ENCODE measurements at regions not wholly inside any gene's neighbourhood (a gene's known extent, or its start where the extent isn't known, plus 50 kb on each side); places are given as distances from the start of the nearest gene placed in this dataset.
"Not testable (repeated sequence)": the region's sequence is repeated elsewhere in the genome, so short reads cannot be mapped to it uniquely, and the experiment has no call there.

DNA sequence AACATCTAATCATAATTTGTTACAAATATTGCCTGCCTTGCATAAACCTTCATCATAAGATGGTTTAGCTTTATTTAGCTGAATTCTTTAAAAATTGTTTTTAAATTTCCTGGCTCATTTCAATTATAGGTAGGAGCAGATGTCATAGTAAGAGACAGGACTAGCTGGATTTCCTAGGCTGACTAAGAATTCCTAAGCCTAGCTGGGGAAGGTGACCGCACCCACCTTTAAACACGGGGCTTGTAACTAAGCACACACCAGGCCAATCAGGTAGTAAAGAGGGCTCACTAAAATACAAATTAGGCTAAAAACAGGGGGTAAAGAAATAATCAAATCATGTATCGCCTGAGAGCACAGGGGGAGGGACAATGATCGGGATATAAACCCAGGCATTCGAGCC is 96.6 kb upstream of the PRDM9 start:
- H3K4me1 Mint-ChIP-seq; H3K27ac Mint-ChIP-seq; POLR2A ChIA-PET; DNase-seq; H3K9me3 Mint-ChIP-seq; H3K36me3 Mint-ChIP-seq (ENCODE audit: low read depth); CTCF ChIA-PET; H3K27me3 Mint-ChIP-seq; H3K4me3 Mint-ChIP-seq: not testable (repeated sequence)

DNA sequence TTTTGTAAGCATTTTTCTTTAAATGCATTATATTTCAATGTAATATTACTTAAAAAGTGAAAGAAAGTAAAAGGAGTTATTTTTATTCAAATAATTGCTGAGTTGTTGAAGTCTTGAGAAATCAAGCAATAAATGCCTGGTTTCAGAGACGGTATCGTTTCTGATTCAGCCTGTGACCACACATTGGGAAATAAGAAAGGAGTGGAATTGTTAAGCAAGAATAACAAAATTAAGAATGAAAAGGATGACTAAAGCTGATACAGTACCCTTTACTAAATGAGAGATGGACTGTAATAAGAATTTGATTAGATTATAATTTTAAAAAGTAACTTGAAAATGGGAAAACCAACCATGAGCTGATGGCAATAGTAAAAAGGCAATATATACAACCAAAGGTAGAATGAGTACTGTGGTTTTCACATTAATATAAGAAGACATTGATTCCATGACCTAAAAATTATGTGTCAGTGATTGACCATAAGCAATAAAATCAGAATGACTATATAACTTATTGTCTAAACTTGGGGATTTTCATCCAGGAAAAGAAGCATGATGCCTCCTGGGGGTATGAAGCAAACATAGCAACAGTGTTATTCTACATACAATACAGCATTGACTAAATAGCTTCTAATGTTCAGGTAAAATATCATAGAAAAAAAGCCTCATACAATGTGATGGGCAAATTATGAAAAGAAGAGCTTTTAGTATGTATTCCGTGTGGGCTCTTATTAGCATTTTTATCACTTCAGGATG is 101.9 kb upstream of the PRDM9 start:
- CTCF ChIA-PET, result no interaction called here
- H3K27ac Mint-ChIP-seq, result no peak overlapping the region
- POLR2A ChIA-PET, result no interaction called here
- no peak overlapping the region for H3K4me3 Mint-ChIP-seq
- H3K4me1 Mint-ChIP-seq, result no peaks in the 10 kb centered on the region
- no peak for DNase-seq
- H3K27me3 Mint-ChIP-seq, result no peaks in the 10 kb centered on the region
- peaks cover 3% of the 10 kb centered on the region for H3K9me3 Mint-ChIP-seq
- no peaks in the 10 kb centered on the region for H3K36me3 Mint-ChIP-seq (ENCODE audit: low read depth)

DNA sequence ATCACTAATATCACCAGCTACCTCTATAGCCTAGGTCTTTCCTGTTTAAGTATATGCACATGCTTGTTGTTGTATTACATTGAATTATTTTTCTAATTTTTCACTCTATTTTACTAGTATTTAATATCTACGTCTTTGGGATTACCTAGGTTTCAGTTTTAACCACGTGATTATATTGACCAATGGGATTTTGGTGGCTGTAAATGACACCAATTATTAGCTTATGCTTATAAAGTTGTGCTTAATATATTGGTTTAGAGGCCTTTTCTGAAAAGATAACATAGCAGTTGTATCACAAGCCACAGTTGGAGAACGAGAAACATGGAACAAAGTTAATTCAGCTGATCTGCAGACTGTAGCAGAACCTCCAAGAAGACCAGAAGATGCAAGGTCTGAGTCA is 104.8 kb upstream of the PRDM9 start:
- Mint-ChIP-seq H3K4me3 (no peak overlapping the region), H3K27ac (no peak overlapping the region), H3K27me3 (no peaks in the 10 kb centered on the region)

DNA sequence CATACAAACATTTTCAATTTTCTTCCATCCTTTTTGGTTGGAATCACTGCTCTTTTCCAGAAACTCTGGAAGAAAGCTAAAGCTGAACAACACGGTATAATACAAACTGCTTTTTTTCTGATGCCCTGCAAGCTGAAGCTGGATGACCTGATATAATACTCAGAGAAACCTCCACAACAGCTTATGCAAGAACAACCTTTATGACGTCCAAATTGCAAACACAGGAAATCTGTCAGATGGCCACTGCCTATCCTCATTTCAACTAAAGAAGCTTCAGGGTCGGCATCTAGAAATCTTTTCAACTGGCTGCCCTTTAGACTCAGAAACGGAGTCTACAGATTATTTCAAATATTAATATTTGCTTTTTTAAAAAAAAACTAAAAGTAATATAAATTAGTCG is 106.5 kb upstream of the PRDM9 start:
- H3K27ac Mint-ChIP-seq, result no peak overlapping the region
- no peak overlapping the region for H3K4me3 Mint-ChIP-seq
- no peak for DNase-seq
- H3K36me3 Mint-ChIP-seq (ENCODE audit: low read depth), result no peaks in the 10 kb centered on the region
- H3K27me3 Mint-ChIP-seq, result no peaks in the 10 kb centered on the region
- CTCF ChIA-PET, result no interaction called here
- POLR2A ChIA-PET, result no interaction called here
- peaks cover 3% of the 10 kb centered on the region for H3K9me3 Mint-ChIP-seq
- H3K4me1 Mint-ChIP-seq, result no peaks in the 10 kb centered on the region

More for the DNA sequence above, 104.8 kb upstream of the PRDM9 start:
- H3K9me3 Mint-ChIP-seq, result peaks cover 3% of the 10 kb centered on the region
- ChIA-PET POLR2A (no interaction called here), CTCF (no interaction called here)
- DNase-seq, result no peak
- no peaks in the 10 kb centered on the region for H3K36me3 Mint-ChIP-seq (ENCODE audit: low read depth)
- no peaks in the 10 kb centered on the region for H3K4me1 Mint-ChIP-seq

DNA sequence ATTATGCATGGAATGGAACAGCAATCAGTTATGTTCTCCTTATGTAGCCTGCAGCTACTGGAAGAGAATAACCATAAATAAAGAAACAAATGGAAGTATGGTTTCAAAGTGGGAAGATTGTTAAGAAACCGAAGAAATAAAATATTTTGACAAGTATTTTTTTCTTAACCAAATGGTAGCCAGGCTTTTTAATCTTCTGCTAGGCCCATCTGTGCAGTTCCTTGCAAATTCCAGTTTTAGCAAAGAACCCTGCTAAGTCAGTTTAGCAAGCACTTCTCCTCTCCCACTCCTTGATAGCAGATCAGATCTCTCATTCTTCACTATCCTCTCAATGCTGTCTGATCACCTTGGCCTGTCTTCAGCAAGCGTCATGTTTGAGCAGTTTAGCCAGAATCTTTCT is 111.1 kb upstream of the PRDM9 start:
- DNase-seq, result no peak
- no peaks in the 10 kb centered on the region for H3K4me1 Mint-ChIP-seq
- H3K27ac Mint-ChIP-seq, result no peak overlapping the region
- CTCF ChIA-PET, result no interaction called here
- POLR2A ChIA-PET, result no interaction called here
- peaks cover 3% of the 10 kb centered on the region for H3K9me3 Mint-ChIP-seq
- H3K4me3 Mint-ChIP-seq, result no peak overlapping the region
- H3K27me3 Mint-ChIP-seq, result no peaks in the 10 kb centered on the region
- no peaks in the 10 kb centered on the region for H3K36me3 Mint-ChIP-seq (ENCODE audit: low read depth)

DNA sequence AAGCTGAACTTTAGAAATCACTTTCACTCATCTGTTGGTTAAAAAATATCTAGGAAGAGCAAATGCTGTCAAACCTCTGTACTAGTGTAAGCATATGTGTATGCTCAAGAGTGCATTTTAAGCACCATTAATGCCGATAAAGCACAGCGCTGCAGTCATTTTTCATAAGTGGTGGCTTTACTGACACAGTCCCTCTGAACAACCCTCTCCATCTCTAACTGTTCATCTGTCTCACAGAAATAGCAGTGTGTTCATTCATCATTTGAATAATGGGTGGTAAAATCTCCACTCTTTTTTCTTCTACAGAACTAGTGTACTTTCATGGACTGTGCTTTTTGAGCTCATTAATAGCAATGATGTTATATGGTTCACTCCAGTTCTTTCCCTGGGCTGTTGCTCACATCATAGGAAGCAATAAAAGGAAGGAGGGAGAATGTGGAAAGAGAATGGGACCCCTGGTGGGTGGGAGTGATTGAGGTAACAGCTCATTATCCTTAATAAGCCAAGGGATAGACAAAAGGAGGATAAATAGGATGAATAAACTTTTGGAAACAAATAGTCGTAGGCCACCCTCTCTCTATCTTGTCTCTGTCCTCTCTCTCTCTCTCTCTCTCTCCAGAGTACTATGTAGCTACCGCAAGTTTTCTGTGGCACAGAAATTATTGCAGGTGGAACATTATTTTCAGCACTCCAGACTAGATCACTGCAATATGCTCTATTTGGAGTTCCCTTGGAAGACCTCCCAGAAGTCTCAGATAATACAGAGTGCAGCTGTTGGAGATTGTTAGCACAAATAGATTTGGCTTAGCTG is 117.9 kb upstream of the PRDM9 start:
- peaks cover 3% of the 10 kb centered on the region for H3K9me3 Mint-ChIP-seq
- no peak for DNase-seq
- H3K36me3 Mint-ChIP-seq (ENCODE audit: low read depth), result no peaks in the 10 kb centered on the region
- no peaks in the 10 kb centered on the region for H3K27me3 Mint-ChIP-seq
- no peaks in the 10 kb centered on the region for H3K4me1 Mint-ChIP-seq
- no peak overlapping the region for H3K4me3 Mint-ChIP-seq
- ChIA-PET CTCF (no interaction called here), POLR2A (no interaction called here)
- H3K27ac Mint-ChIP-seq, result no peak overlapping the region

DNA sequence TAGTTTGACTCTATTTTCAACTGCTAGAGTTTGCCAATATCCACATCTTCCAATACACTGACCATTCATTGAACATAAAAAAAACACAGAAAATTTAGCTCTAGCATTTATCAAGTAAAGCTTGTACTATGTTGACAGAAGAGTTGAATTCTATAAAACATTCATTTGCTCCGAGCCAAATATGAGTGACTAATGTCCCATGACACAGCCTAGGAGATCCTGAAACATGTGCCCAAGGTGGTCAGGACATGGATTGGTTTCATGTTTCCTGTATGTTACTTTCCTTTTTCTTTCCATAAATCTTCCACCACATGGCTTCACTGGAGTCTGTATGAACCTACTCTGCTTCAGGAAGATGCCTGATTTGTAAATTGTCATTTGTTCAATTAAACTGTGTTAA is 122.4 kb upstream of the PRDM9 start:
- DNase-seq, result no peak
- no peak overlapping the region for H3K27ac Mint-ChIP-seq
- no peaks in the 10 kb centered on the region for H3K27me3 Mint-ChIP-seq
- ChIA-PET POLR2A (no interaction called here), CTCF (no interaction called here)
- H3K36me3 Mint-ChIP-seq (ENCODE audit: low read depth), result no peaks in the 10 kb centered on the region
- peaks cover 4% of the 10 kb centered on the region for H3K9me3 Mint-ChIP-seq
- H3K4me1 Mint-ChIP-seq, result no peaks in the 10 kb centered on the region
- no peak overlapping the region for H3K4me3 Mint-ChIP-seq

DNA sequence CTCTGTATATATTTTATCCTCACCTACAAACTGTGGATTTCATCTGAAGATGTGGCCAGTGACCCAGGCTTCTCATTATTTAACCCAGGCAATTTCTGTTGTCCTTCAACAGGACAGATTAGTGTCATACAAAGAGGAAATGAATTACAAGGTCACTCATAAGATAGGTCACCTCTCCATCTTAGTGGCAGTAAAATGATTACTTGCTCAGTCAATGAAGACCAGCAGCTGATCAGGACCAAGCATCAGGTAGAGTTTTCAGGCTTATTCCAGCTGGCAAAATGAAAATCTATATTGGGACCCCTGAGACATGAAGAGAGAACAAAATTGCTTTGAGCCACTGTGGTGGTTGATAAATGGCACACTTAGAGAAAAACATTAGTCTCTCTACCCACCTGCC is 135.2 kb upstream of the PRDM9 start:
- ChIA-PET POLR2A (no interaction called here), CTCF (no interaction called here)
- DNase-seq, result no peak
- Mint-ChIP-seq H3K27ac (no peak overlapping the region), H3K27me3 (no peaks in the 10 kb centered on the region), H3K4me3 (no peak overlapping the region), H3K4me1 (no peaks in the 10 kb centered on the region), H3K9me3 (peaks cover 5% of the 10 kb centered on the region), H3K36me3 (ENCODE audit: low read depth) (no peaks in the 10 kb centered on the region)

DNA sequence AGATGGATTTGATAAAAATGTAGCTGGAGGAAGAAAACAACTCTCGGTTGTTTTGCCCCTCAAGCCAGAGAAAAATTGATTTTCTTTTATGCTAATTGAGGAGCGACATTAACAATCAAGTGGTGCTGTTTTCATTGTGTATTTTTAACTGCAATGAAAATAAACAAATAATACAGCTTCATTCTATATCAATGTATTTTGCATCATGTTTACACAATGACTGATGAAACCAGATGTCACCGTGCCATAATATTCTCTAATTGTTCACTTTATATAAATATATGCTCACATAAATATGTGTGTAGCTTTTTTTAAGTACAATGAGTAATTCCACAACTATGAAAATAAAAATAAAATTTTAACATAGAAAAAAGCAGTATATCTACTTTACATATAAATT is 139.0 kb upstream of the PRDM9 start:
- Mint-ChIP-seq H3K27ac (no peak overlapping the region), H3K9me3 (peaks cover 4% of the 10 kb centered on the region), H3K36me3 (ENCODE audit: low read depth) (no peaks in the 10 kb centered on the region), H3K4me3 (no peak overlapping the region), H3K4me1 (no peaks in the 10 kb centered on the region), H3K27me3 (no peaks in the 10 kb centered on the region)
- CTCF ChIA-PET, result no interaction called here
- no peak for DNase-seq
- POLR2A ChIA-PET, result no interaction called here

DNA sequence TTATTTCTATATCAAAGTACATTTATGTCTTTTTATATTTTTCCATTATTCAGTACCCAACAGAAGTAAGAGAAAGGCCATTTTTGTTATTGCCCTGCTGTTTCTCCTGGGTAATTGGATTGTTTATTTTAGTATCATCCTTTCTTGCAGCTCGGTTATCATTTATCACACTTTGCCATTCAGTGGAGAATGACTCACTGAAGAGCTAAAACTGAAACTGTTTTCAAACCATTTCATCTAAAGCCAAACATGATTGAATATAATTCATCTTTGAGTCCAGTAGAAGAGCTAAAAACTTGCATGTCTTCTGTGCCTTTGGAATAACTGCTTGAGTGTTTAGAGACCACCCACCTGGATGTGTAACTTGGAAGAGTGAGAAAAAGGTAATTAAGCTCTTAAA is 139.5 kb upstream of the PRDM9 start:
- Mint-ChIP-seq H3K27me3 (no peaks in the 10 kb centered on the region), H3K9me3 (peaks cover 4% of the 10 kb centered on the region), H3K4me3 (no peak overlapping the region), H3K36me3 (ENCODE audit: low read depth) (no peaks in the 10 kb centered on the region), H3K4me1 (no peaks in the 10 kb centered on the region), H3K27ac (no peak overlapping the region)
- ChIA-PET POLR2A (no interaction called here), CTCF (no interaction called here)
- no peak for DNase-seq

DNA sequence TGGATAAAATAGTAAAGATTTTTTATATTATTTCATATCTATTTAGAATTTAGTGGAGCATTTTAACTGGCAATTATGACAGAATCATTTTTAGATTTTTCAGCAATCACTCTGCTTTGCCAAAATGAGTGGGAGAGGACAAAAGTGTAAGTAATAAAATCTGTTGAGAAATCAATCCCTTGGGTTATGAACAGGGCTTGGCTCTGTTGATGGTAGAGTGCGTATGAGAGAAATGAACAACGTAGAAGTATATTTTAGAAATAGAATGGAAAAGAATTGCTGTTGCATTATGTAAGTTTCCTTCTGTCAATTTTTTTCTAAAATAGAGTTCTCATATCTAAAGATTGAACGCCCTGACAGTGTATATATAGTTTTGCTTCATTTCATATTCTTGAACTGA is 154.1 kb upstream of the PRDM9 start:
- no peak overlapping the region for H3K27ac Mint-ChIP-seq
- CTCF ChIA-PET, result no interaction called here
- H3K4me1 Mint-ChIP-seq, result no peaks in the 10 kb centered on the region
- no peak for DNase-seq
- POLR2A ChIA-PET, result no interaction called here
- no peaks in the 10 kb centered on the region for H3K36me3 Mint-ChIP-seq (ENCODE audit: low read depth)
- peaks cover 2% of the 10 kb centered on the region for H3K9me3 Mint-ChIP-seq
- no peaks in the 10 kb centered on the region for H3K27me3 Mint-ChIP-seq
- no peak overlapping the region for H3K4me3 Mint-ChIP-seq

DNA sequence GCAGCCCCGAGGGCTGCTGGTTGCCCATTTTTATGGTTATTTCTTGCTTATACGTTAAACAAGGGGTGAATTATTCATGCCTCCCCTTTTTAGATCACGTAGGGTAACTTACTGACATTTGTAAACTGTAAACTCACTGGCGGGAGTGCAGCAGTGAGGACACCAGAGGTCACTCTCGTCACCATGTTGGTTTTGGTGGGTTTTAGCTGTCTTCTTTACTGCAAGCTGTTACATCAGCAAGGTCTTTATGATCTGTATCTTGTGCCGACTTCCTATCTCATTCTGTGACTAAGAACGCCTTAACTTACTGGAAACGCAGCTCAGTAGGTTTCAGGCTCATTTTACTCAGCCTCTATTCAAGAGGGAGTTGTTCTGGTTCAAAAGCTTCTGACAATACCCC is 155.0 kb upstream of the PRDM9 start:
- Mint-ChIP-seq H3K4me3 (no peak overlapping the region), H3K4me1 (no peaks in the 10 kb centered on the region), H3K9me3 (peaks cover 2% of the 10 kb centered on the region), H3K36me3 (ENCODE audit: low read depth) (no peaks in the 10 kb centered on the region), H3K27me3 (no peaks in the 10 kb centered on the region), H3K27ac (no peak overlapping the region)
- ChIA-PET CTCF (no interaction called here), POLR2A (no interaction called here)
- no peak for DNase-seq

DNA sequence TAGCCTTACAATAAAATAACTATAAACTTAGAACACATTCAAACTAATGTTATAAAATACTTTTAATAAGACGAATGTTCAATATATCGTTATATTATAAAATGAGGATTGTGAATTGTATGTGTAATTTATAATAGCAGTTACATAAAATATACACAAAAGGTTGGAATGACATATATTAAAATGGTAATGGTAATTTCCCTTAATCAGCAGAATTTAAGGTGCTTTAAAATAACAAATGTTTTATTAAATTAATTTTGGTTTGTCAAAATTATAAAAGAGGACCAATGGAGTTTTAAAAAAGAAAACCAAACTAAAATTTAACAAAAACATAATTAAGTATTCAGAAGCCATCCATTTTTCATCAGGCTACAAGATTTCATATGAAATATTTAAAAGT is 164.3 kb upstream of the PRDM9 start:
- Mint-ChIP-seq H3K4me1 (no peaks in the 10 kb centered on the region), H3K4me3 (no peak overlapping the region), H3K27ac (no peak overlapping the region), H3K27me3 (no peaks in the 10 kb centered on the region), H3K9me3 (no peaks in the 10 kb centered on the region), H3K36me3 (ENCODE audit: low read depth) (no peaks in the 10 kb centered on the region)
- no peak for DNase-seq
- ChIA-PET CTCF (no interaction called here), POLR2A (no interaction called here)

DNA sequence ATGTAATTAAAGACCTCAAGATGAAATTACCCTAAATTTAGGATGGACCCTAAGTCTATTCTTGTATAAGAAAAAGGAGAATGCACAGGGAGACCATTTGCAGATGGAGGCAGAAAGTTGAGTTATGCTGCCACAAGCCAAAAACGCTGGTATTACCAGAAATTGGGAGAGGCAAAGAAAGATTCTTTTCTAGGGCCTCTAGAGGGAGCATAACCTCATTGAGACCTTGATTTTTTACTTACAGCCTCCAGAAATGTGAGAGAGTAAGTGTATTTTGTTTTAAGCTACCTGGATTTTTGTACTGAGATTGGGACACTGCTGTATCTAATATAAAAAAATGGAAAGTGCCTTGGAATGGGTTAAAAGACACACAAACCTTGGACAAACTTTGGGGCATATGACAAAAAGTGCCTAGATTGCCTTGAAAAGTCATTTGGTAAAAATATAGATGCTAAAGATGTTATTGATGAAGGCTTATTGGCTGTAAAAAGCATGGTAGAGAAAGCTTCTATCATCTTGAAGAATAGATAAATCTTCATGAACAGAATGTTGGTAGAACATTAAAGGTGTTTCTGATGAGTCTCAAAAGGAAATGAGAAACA is 174.7 kb upstream of the PRDM9 start:
- H3K4me3 Mint-ChIP-seq, result no peak overlapping the region
- POLR2A ChIA-PET, result no interaction called here
- no peaks in the 10 kb centered on the region for H3K27me3 Mint-ChIP-seq
- no peak for DNase-seq
- H3K36me3 Mint-ChIP-seq (ENCODE audit: low read depth), result no peaks in the 10 kb centered on the region
- H3K9me3 Mint-ChIP-seq, result peaks cover 4% of the 10 kb centered on the region
- CTCF ChIA-PET, result no interaction called here
- no peak overlapping the region for H3K27ac Mint-ChIP-seq
- no peaks in the 10 kb centered on the region for H3K4me1 Mint-ChIP-seq

Data from activated CD4-positive, alpha-beta T cell treated with anti-CD3 and anti-CD28 coated beads, Interleukin-2, amount 10 ng/mL, durations not matched to agents 7 days and 5 days (primary cell).